ENCODE measurements at regions not wholly inside any gene's neighbourhood (a gene's known extent, or its start where the extent isn't known, plus 50 kb on each side); places are given as distances from the start of the nearest gene placed in this dataset.
"Not testable (repeated sequence)": the region's sequence is repeated elsewhere in the genome, so short reads cannot be mapped to it uniquely, and the experiment has no call there.

GRCh38 chr1:218494449-218494852, 149.3 kb downstream of the TGFB2 start:
- DNase-seq (ENCODE audit: low spot score): no peak

GRCh38 chr1:218495931-218496330, 150.8 kb downstream of the TGFB2 start:
- no peak for DNase-seq (ENCODE audit: low spot score)

GRCh38 chr1:218496561-218496960, 151.4 kb downstream of the TGFB2 start:
- no peak for DNase-seq (ENCODE audit: low spot score)

DNA sequence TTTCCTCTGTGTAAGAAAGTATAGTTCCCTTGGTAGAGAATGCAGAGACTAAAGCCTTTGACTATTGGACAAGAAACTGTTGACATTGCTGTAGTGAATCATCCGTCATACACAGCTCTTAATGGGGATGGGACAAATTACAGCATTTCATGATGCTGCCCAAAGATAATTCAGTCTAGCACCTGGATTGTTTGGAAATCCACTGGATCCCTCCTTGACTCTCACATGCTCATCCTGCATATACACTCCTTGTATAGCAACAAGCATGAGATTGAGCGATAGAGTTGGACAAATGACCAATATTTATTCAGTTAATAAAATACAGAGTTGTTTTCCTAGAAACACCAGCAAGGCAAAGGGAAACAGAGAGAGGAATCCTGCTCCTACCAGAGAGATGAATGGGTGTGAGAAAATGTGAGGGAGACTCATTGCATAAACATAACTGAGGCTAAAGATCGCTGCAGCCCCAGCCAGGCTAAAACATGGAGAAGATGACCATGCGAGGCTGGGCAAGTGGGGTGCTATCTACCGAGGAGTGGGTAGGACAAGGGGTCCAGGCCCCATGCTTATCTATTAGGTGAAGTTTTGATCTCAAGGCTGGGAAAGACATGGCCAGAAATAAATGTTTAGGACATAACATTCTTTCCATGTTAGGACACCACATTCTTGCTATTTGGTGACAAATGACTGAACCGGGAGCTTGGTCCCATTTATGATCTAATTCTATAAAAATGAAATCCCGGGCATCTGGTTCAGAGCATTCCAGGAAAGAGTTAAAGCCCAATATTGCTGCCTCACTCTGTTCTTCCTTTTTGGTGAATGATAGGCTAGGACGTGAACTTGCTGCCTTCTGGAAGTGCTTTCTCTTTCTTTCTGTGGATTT, 153.2 kb downstream of the TGFB2 start:
- no peak for DNase-seq (ENCODE audit: low spot score)

DNA sequence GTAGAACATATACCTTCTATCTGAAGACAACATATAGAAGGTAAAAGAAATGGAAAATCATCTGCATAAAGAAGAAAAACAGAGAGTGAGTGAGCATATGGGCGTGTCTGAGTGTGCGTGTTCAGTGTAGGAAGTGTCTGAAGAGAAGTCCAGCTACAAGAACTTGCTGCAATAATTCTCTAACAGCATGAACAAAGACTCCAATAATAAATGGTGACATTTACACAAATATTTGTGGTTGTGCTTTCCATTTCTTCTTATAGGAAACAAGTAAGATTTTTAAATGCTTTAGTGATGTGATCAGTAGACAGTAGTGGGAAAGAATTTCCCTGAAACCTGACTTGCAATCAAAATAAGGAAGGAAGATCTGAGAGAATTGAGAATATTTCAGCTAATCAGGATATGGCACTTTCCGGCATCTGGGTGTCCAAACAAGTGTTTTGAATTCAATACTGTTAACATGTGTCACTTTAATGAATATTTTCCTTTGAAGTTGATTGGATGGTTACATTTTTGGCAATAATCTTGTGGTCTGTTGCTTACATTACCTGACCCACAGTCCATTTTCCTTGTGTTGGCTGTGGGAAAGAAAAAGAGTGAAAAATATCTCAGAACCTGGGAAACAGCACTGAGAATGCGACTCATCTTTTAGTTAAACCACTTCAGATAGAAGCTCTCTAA, 154.0 kb downstream of the TGFB2 start:
- DNase-seq (ENCODE audit: low spot score): no peak

- DNase-seq (ENCODE audit: low spot score): no peak
These were observed 154.8 kb downstream of the TGFB2 start for GRCh38 chr1:218499911-218500310.

DNA sequence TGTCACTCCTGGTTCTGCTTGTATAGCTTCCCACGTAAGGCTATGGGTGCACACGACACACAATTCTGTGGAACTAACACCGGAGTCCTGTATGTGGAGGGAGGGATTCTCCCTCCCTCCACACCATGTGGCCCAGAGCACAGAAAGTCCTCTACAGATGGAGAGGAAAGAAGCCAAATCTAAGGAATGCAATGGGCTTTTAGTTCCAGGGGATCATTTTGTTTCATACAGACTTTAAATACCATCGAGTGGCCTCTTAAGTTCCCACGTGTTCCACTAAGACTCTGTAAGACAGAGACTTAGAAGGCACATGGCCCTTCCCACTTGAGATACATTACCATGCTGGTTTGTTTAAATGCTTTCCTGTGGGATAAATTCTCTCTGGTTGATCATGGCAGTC, 156.0 kb downstream of the TGFB2 start:
- no peak for DNase-seq (ENCODE audit: low spot score)

GRCh38 chr1:218502383-218502782, 157.2 kb downstream of the TGFB2 start:
- DNase-seq (ENCODE audit: low spot score): no peak

GRCh38 chr1:218503102-218503501, 158.0 kb downstream of the TGFB2 start:
- no peak for DNase-seq (ENCODE audit: low spot score)

- DNase-seq (ENCODE audit: low spot score): no peak
These were observed 162.3 kb downstream of the TGFB2 start for GRCh38 chr1:218507355-218508002.

- no peak for DNase-seq (ENCODE audit: low spot score)
These were observed 165.1 kb downstream of the TGFB2 start for GRCh38 chr1:218510153-218510772.

DNA sequence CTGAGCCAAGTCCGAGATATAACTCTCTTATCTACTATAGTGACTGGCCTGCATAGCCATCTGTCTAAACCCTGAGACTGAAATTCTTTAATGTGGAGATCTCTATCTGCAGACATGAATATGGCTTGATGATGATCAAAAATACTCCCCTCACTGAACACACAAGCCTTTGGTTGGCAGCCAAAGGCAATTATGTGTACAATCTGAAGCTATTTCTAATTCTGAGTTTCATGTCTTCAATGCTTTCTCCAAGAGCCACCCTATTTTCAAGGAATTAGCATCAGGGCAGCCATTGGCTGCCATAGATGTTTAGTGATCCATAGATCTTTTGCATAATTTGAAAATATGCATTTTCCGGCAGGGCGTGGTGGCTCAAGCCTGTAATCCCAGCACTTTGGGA, 168.2 kb downstream of the TGFB2 start:
- no peak for DNase-seq (ENCODE audit: low spot score)

- DNase-seq (ENCODE audit: low spot score): no peak
These were observed 169.6 kb downstream of the TGFB2 start for GRCh38 chr1:218514689-218515088.

DNA sequence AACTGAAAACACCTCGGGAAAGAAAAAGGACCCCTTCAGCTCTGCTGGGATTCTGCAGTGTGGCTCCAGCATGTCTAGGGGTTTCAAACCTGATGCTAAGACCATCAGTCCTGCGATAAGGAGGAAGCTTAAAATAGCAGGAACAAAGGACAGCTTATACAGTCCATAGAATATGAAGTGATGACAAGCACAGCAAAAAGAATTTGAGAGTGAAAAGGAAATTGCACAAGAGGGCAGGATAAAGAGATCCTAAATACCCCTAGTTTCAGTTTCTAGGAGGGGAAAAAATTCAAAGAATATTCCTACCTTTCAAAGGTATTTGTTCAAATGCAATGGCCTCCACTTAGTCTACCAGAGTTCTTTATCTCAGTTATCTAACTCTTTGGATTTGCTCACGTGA, 171.4 kb downstream of the TGFB2 start:
- no peak for DNase-seq (ENCODE audit: low spot score)

DNA sequence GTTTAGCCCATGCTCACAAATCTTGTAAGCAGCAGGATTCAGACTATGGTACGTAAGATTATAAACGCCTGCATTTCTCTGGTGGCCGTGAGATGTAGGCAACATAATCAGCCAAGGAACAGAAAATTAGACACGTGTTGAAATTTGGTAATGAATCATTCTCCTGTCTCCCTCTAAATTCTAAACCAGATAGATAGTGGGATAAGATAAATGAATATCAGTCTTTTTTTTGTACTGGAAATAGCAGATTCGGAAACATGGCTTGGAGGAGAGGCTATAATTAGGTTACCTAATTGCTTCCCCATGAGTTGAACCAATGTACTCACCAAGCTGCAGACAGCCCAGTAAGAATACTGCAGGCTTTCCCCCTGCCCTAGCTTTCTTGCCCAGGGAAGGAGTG, 172.3 kb downstream of the TGFB2 start:
- DNase-seq (ENCODE audit: low spot score): no peak

- DNase-seq (ENCODE audit: low spot score): no peak
These were observed 173.1 kb downstream of the TGFB2 start for GRCh38 chr1:218518216-218518740.

- not testable (repeated sequence) for DNase-seq (ENCODE audit: low spot score)
These were observed 175.5 kb downstream of the TGFB2 start for GRCh38 chr1:218520646-218521045.

DNA sequence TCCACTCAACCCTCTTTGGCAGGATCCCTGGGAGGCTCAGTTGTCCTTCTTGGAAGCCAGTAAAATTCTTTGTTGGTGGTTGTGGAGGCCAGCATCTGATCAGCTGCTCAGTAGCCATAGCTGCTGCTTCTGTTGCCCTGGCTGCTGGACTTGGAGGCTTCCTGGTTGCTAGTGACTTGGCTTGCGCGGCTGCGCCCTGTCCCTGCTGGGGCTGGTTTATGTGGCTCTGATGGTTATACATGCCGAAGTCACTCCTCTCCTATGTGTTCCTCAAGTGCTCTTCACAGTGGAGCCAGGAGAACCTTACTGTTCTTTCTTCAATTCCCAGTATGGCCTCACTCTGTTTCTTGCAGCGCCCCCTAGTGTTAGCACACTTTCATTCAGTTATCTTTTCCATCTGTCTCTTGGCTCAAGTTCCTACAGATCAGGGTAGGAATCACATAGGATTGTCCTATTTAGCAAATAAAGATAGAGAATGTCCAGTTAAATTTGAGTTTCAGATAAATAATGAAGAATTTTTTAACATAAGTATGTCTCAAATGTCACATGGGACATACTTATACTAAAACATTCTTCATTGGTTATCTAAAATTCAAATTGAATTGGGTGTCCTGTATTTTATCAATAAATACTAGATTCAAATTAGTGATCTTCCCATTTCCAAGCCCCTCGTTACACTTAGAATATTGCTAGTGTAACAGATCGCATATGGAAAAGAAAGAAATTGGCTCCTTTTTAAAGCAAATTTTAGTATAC, 176.5 kb downstream of the TGFB2 start:
- peak; percentile 41 for DNase-seq (ENCODE audit: low spot score)

DNA sequence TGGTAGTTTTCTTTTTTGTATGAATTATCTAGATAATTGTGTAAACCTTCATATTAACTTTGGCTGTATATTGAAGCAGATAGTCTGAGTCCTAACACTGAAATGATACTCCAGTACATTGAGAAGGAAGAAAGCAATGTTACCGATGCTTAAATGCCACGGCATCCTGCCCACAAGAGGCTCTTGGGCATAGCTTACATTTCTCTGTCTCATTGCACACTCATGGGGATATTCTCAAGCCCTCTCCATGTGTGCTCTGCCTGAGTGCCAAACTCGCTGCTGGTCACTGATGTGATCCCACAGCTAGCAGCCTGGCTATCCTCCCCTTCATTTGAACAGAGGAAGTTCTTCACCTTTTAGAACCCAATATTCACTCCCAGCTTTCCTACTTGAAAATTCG, 179.4 kb downstream of the TGFB2 start:
- DNase-seq (ENCODE audit: low spot score): no peak

DNA sequence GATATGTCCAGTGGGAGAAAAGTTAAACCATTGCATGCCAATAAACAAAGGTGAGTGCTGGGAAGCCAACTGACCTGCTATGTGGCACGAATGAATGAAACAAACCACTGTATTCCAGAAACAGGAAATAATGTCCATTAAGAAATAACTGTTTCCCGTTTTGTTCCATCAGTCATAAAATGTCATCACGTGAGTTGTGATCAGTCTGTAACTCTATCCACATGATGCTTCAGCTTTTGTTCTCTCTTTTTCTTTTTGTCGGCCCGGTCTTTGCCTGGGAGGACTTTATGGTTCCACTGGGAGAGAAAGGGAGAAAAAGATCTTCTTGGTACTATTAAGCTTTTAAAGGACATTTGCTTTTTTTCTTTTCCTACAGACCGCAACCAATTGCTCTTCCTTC, 179.9 kb downstream of the TGFB2 start:
- no peak for DNase-seq (ENCODE audit: low spot score)

- peak; percentile 34 for DNase-seq (ENCODE audit: low spot score)
These were observed 180.5 kb downstream of the TGFB2 start for GRCh38 chr1:218525451-218526197.

Measured in D341Med (cell line).